Right lobe of liver (tissue), 6 donors: ENCODE measurements at regions not wholly inside any gene's neighbourhood (a gene's known extent, or its start where the extent isn't known, plus 50 kb on each side); places are given as distances from the start of the nearest gene placed in this dataset.

ENCODE experiments used
- ATAC-seq, 4 donors: fragments of 200-7000 bp; cut with Tn5 transposase; one replicate each; pipeline ENCODE4 v1.9.1; 2020; ENCODE audit warnings: mild to moderate bottlenecking in 4 of 4, moderate library complexity in 4 of 4
- DNase-seq, 3 donors: peaks; one replicate each; pipeline ENCODE4 v3.0.0-alpha.2; 2020
- H3K27ac ChIP-seq, 3 donors: fragments of 200-600 bp; one replicate each; pipeline ENCODE4 v1.8.0; 2022
- H3K27me3 ChIP-seq, 2 donors: fragments of 200-600 bp; one replicate each; pipeline ENCODE4 v1.8.0; 2022
- H3K36me3 ChIP-seq, 4 donors: fragments of 200-600 bp; sonication (generic) in 1 of 4; one replicate each; pipeline versions ENCODE4 v1.5.1 to v1.8.0; 2017 to 2022; ENCODE audit warnings: control low read depth in 1 of 4
- H3K4me1 ChIP-seq, 4 donors: fragments of 200-600 bp; sonication (generic) in 1 of 4; one replicate each; pipeline versions ENCODE4 v1.5.1 to v1.8.0; 2017 to 2022; ENCODE audit warnings: control low read depth in 1 of 4
- H3K4me3 ChIP-seq, 3 donors: fragments of 200-600 bp; one replicate each; pipeline ENCODE4 v1.8.0; 2022
- H3K9me3 ChIP-seq, 4 donors: fragments of 200-600 bp; sonication (generic) in 1 of 4; one replicate each; pipeline versions ENCODE4 v1.5.1 to v1.8.0; 2017 to 2022; ENCODE audit warnings: control low read depth in 1 of 4
- CTCF ChIP-seq, 4 donors: fragments of 200-600 bp in 3 of 4; fragments of 450-650 bp in 1 of 4; IDR thresholded peaks; one replicate each; pipeline versions ENCODE4 v1.5.1 to v1.8.0; 2016 to 2022; ENCODE audit warnings: antibody characterized with exemption in 4 of 4, mild to moderate bottlenecking in 2 of 4
- POLR2A ChIP-seq: fragments of 450-650 bp; IDR thresholded peaks from one replicate; pipeline ENCODE4 v1.6.1; 2017; ENCODE audit warnings: antibody characterized with exemption, mild to moderate bottlenecking
- WGBS: methylation state at CpG from one replicate; pipeline ENCODE4 v1.1.6; 2018; ENCODE audit warnings: low coverage, low lambda C conversion rate; ENCODE audit not compliant: insufficient coverage; ENCODE audit errors: missing lambda C conversion rate; 5-methylcytosine and 5-hydroxymethylcytosine counted together
- intact Hi-C, 2 donors: fragments of 100-400 bp; cut with DNase I; formaldehyde crosslinking; loops; one replicate each; pipeline versions ENCODE4 v1.11.2 to v1.14.1; 2022
- donor health status: DM: no; HTN: yes; CAD: no.
- donor health status: DM: no; HTN: no; CAD: no.
- donor health status: DM: no; HTN: no; CAD: no.
- donor health status: DM: no; HTN: yes; CAD: no.
- donor health status: DM: no; HTN: yes; CAD: no.

- ATAC-seq (no peak), DNase-seq (no peak)
- no peaks in the 10 kb centered on the region for H3K36me3 ChIP-seq
- WGBS, result 76% methylated on average over 9 of the region's 9 CpGs
- H3K27ac ChIP-seq, result no peak overlapping the region
- H3K27me3 ChIP-seq, result no peaks in the 10 kb centered on the region
- peaks cover 0 to 3% (median 0%) of the 10 kb centered on the region in 4 donors for H3K4me1 ChIP-seq
- intact Hi-C loops, result no loop called here
- no peak overlapping the region for H3K4me3 ChIP-seq
- TF ChIP-seq POLR2A (no peak), CTCF (IDR thresholded peaks at IDR 0.05) (no peak)
- H3K9me3 ChIP-seq, result no peaks in the 10 kb centered on the region
Measured at GRCh38 chr11:19352771-19353160, 112.0 kb upstream of the E2F8 start.

GRCh38 chr11:19352072-19352770 lies 111.5 kb upstream of the E2F8 start:
- H3K36me3 ChIP-seq, result no peaks in the 10 kb centered on the region
- H3K27ac ChIP-seq, result no peak overlapping the region
- DNase-seq, result no peak
- TF ChIP-seq CTCF (IDR thresholded peaks at IDR 0.05) (no peak), POLR2A (no peak)
- no peak overlapping the region for H3K4me3 ChIP-seq
- ATAC-seq, result peak; percentile 46 to 71 (median 55)
- H3K27me3 ChIP-seq, result no peaks in the 10 kb centered on the region
- H3K4me1 ChIP-seq, result peaks cover 0 to 3% (median 0%) of the 10 kb centered on the region in 4 donors
- intact Hi-C loops, result no loop called here
- no peaks in the 10 kb centered on the region for H3K9me3 ChIP-seq
- 68% methylated on average over 5 of the region's 5 CpGs for WGBS

GRCh38 chr11:19351426-19351825 lies 110.7 kb upstream of the E2F8 start:
- Histone ChIP-seq H3K9me3 (no peaks in the 10 kb centered on the region), H3K4me1 (peaks cover 0 to 7% (median 1%) of the 10 kb centered on the region in 4 donors), H3K4me3 (no peak overlapping the region), H3K27me3 (no peaks in the 10 kb centered on the region), H3K36me3 (no peaks in the 10 kb centered on the region), H3K27ac (no peak overlapping the region)
- intact Hi-C loops, result no loop called here
- 82% methylated on average over 4 of the region's 4 CpGs for WGBS
- no peak for ATAC-seq
- TF ChIP-seq CTCF (IDR thresholded peaks at IDR 0.05) (no peak), POLR2A (no peak)
- DNase-seq, result no peak

- WGBS, result 78% methylated on average over 11 of the region's 11 CpGs
- Histone ChIP-seq H3K36me3 (no peaks in the 10 kb centered on the region), H3K4me1 (peaks cover 0 to 20% (median 4%) of the 10 kb centered on the region in 4 donors), H3K27me3 (no peaks in the 10 kb centered on the region), H3K27ac (no peak overlapping the region), H3K9me3 (no peaks in the 10 kb centered on the region), H3K4me3 (no peak overlapping the region)
- intact Hi-C loops, result no loop called here
- no peak for TF ChIP-seq POLR2A
- TF ChIP-seq CTCF (IDR thresholded peaks at IDR 0.05), result no peak
- ATAC-seq, result no peak
- DNase-seq, result no peak
Measured at GRCh38 chr11:19350160-19350559, 109.4 kb upstream of the E2F8 start.
